GM18499 (cell line): ENCODE measurements at regions not wholly inside any gene's neighbourhood (a gene's known extent, or its start where the extent isn't known, plus 50 kb on each side); places are given as distances from the start of the nearest gene placed in this dataset.
"Not testable (repeated sequence)": the region's sequence is repeated elsewhere in the genome, so short reads cannot be mapped to it uniquely, and the experiment has no call there.

ENCODE experiments used
- ATAC-seq: cut with Tn5 transposase; IDR thresholded peaks from one replicate; pipeline ENCODE4 v1.9.1; 2021; ENCODE audit warnings: moderate number of reproducible peaks; ENCODE audit not compliant: insufficient read depth, unreplicated experiment

GRCh38 chr17:77332034-77332971 is 191.5 kb downstream of the SEC14L1 start:
- no peak for ATAC-seq

GRCh38 chr17:77332981-77333685 is 192.4 kb downstream of the SEC14L1 start:
- ATAC-seq, result no peak

GRCh38 chr17:77337150-77337549 is 196.4 kb downstream of the SEC14L1 start:
- ATAC-seq, result no peak

GRCh38 chr17:77341069-77341541 is 200.3 kb downstream of the SEC14L1 start:
- no peak for ATAC-seq

- not testable (repeated sequence) for ATAC-seq
Measured at GRCh38 chr17:77342656-77342990, 201.9 kb downstream of the SEC14L1 start.

- no peak for ATAC-seq
Measured at GRCh38 chr17:77343031-77343800, 202.4 kb downstream of the SEC14L1 start.

GRCh38 chr17:77344038-77344437 is 203.3 kb downstream of the SEC14L1 start:
- no peak for ATAC-seq

GRCh38 chr17:77345260-77345910 is 204.6 kb downstream of the SEC14L1 start:
- ATAC-seq, result no peak

GRCh38 chr17:77346765-77347164 is 206.0 kb downstream of the SEC14L1 start:
- no peak for ATAC-seq

GRCh38 chr17:77347544-77347943 is 206.8 kb downstream of the SEC14L1 start:
- ATAC-seq, result no peak

GRCh38 chr17:77349976-77350830 is 209.4 kb downstream of the SEC14L1 start:
- no peak for ATAC-seq

GRCh38 chr17:77352441-77352840 is 211.7 kb downstream of the SEC14L1 start:
- no peak for ATAC-seq

GRCh38 chr17:77352996-77353395 is 212.2 kb downstream of the SEC14L1 start:
- no peak for ATAC-seq

GRCh38 chr17:77353684-77354419 is 213.1 kb downstream of the SEC14L1 start:
- no peak for ATAC-seq

GRCh38 chr17:77354420-77354669 is 213.6 kb downstream of the SEC14L1 start:
- no peak for ATAC-seq

GRCh38 chr17:77354670-77355455 is 214.1 kb downstream of the SEC14L1 start:
- ATAC-seq, result no peak

- ATAC-seq, result no peak
Measured at GRCh38 chr17:77356109-77356689, 215.4 kb downstream of the SEC14L1 start.

- no peak for ATAC-seq
Measured at GRCh38 chr17:77356690-77357201, 216.0 kb downstream of the SEC14L1 start.
